IMR-90 (cell line): ENCODE measurements at regions not wholly inside any gene's neighbourhood (a gene's known extent, or its start where the extent isn't known, plus 50 kb on each side); places are given as distances from the start of the nearest gene placed in this dataset.

ENCODE experiments used
- CHD1 ChIP-seq: IDR thresholded peaks from 2 replicates; pipeline ENCODE4 v1.6.1; 2012; ENCODE audit warnings: low read depth, low read length, improper control_type of control experiment
- CTCF ChIP-seq: conservative IDR thresholded peaks from 2 replicates; pipeline ENCODE4 v1.5.1; 2012; ENCODE audit warnings: mild to moderate bottlenecking, low read depth, low read length, improper control_type of control experiment
- MAFK ChIP-seq: IDR thresholded peaks from 2 replicates; pipeline ENCODE4 v1.6.1; 2012; ENCODE audit warnings: low read depth, low read length, improper control_type of control experiment
- MAZ ChIP-seq: IDR thresholded peaks from 2 replicates; pipeline ENCODE4 v1.6.1; 2012; ENCODE audit warnings: low read depth, mild to moderate bottlenecking, low read length, improper control_type of control experiment, moderate library complexity, borderline replicate concordance
- MXI1 ChIP-seq: IDR thresholded peaks from 2 replicates; pipeline ENCODE4 v1.6.1; 2012; ENCODE audit warnings: low read depth, mild to moderate bottlenecking, low read length, moderate library complexity, borderline replicate concordance
- NFE2L2 ChIP-seq: fragments of 150-350 bp; IDR thresholded peaks from 2 replicates; pipeline ENCODE4 v1.6.1; 2016; ENCODE audit warnings: low read depth, mild to moderate bottlenecking, low read length
- POLR2A ChIP-seq: IDR thresholded peaks from 2 replicates; pipeline ENCODE4 v1.6.1; 2012; ENCODE audit warnings: mild to moderate bottlenecking, low read depth, low read length
- RAD21 ChIP-seq: IDR thresholded peaks from 2 replicates; pipeline ENCODE4 v1.6.1; 2012; ENCODE audit warnings: low read length, improper control_type of control experiment
- RCOR1 ChIP-seq: IDR thresholded peaks from 2 replicates; pipeline ENCODE4 v1.6.1; 2012; ENCODE audit warnings: mild to moderate bottlenecking, low read length, improper control_type of control experiment; ENCODE audit not compliant: insufficient replicate concordance
- RFX5 ChIP-seq: IDR thresholded peaks from 2 replicates; pipeline ENCODE4 v1.8.0; 2012; ENCODE audit warnings: low read depth, mild to moderate bottlenecking, low read length, moderate library complexity
- SMC3 ChIP-seq: fragments of 150-350 bp; IDR thresholded peaks from 2 replicates; pipeline ENCODE4 v1.6.1; 2016; ENCODE audit warnings: low read depth, mild to moderate bottlenecking, antibody characterized with exemption, low read length, moderate library complexity
- USF2 ChIP-seq: fragments of 150-350 bp; IDR thresholded peaks from 2 replicates; pipeline ENCODE4 v1.6.1; 2017; ENCODE audit warnings: mild to moderate bottlenecking, antibody characterized with exemption, low read length, low read depth

GRCh38 chr11:45023065-45023365 lies 72.3 kb upstream of the TP53I11 start:
- TF ChIP-seq CTCF (no peak), POLR2A (no peak), SMC3 (no peak), MAFK (no peak), MXI1 (no peak), RFX5 (no peak), CHD1 (no peak), RCOR1 (no peak), RAD21 (no peak), MAZ (no peak), USF2 (no peak), NFE2L2 (no peak)
